ENCODE measurements at regions not wholly inside any gene's neighbourhood (a gene's known extent, or its start where the extent isn't known, plus 50 kb on each side); places are given as distances from the start of the nearest gene placed in this dataset.

- no peak for TF ChIP-seq CTCF (IDR thresholded peaks at IDR 0.05)
Observed at GRCh38 chr12:88923631-88924030, 343.4 kb upstream of the KITLG start.

GRCh38 chr12:88922816-88923215 is 342.5 kb upstream of the KITLG start:
- no peak for TF ChIP-seq CTCF (IDR thresholded peaks at IDR 0.05)

- TF ChIP-seq CTCF (IDR thresholded peaks at IDR 0.05) = no peak
Observed at GRCh38 chr12:88921890-88922532, 341.7 kb upstream of the KITLG start.

GRCh38 chr12:88921434-88921833 is 341.2 kb upstream of the KITLG start:
- TF ChIP-seq CTCF (IDR thresholded peaks at IDR 0.05) = no peak

- no peak for TF ChIP-seq CTCF (IDR thresholded peaks at IDR 0.05)
Observed at GRCh38 chr12:88918161-88918560, 337.9 kb upstream of the KITLG start.

GRCh38 chr12:88914967-88915366 is 334.7 kb upstream of the KITLG start:
- no peak for TF ChIP-seq CTCF (IDR thresholded peaks at IDR 0.05)

GRCh38 chr12:88909510-88909909 is 329.2 kb upstream of the KITLG start:
- TF ChIP-seq CTCF (IDR thresholded peaks at IDR 0.05) = no peak

- TF ChIP-seq CTCF (IDR thresholded peaks at IDR 0.05) = no peak
Observed at GRCh38 chr12:88908345-88908744, 328.1 kb upstream of the KITLG start.
